Breast epithelium (tissue), 4 donors: ENCODE measurements at regions not wholly inside any gene's neighbourhood (a gene's known extent, or its start where the extent isn't known, plus 50 kb on each side); places are given as distances from the start of the nearest gene placed in this dataset.

Experiments
- DNase-seq, 2 donors: peaks; one replicate each; pipeline ENCODE4 v3.0.0-alpha.2; 2019; ENCODE audit warnings: low spot score in 2 of 2
- H3K27ac ChIP-seq, 2 donors: fragments of 200-600 bp; sonication (generic) in 1 of 2; one replicate each; pipeline ENCODE4 v1.5.1; 2016 to 2019; ENCODE audit warnings: mild to moderate bottlenecking in 1 of 2
- H3K27me3 ChIP-seq, 2 donors: fragments of 200-600 bp; sonication (generic) in 1 of 2; one replicate each; pipeline versions ENCODE4 v1.5.1 to v1.6.0; 2017 to 2019; ENCODE audit warnings: control low read depth in 1 of 2, mild to moderate bottlenecking in 1 of 2
- H3K36me3 ChIP-seq: fragments of 200-600 bp; one replicate; pipeline ENCODE4 v1.5.1; 2019
- H3K4me1 ChIP-seq, 2 donors: fragments of 200-600 bp; sonication (generic); one replicate each; pipeline ENCODE4 v1.5.1; 2016 to 2019; ENCODE audit warnings: control low read depth in 1 of 2
- H3K4me3 ChIP-seq, 3 donors: fragments of 200-600 bp; sonication (generic); 1 replicate in 2 of 3; 2 replicates in 1 of 3; pipeline ENCODE4 v1.5.1; 2016 to 2019; ENCODE audit warnings: mild to moderate bottlenecking in 3 of 3, moderate library complexity in 2 of 3
- H3K9me3 ChIP-seq, 2 donors: fragments of 200-600 bp; sonication (generic) in 1 of 2; one replicate each; pipeline ENCODE4 v1.5.1; 2016 to 2019; ENCODE audit warnings: control low read depth in 1 of 2
- POLR2A ChIP-seq: fragments of 450-650 bp; IDR thresholded peaks from one replicate; pipeline ENCODE4 v1.6.1; 2016; ENCODE audit warnings: antibody characterized with exemption, mild to moderate bottlenecking, moderate library complexity
- POLR2AphosphoS5 ChIP-seq, 3 donors: sonication (generic); formaldehyde crosslinking; IDR thresholded peaks; one replicate each; pipeline ENCODE4 v1.6.1; 2017; ENCODE audit warnings: antibody characterized with exemption in 3 of 3
- intact Hi-C: fragments of 100-400 bp; cut with DNase I; formaldehyde crosslinking; loops from one replicate; pipeline ENCODE4 v1.15.1; 2023; ENCODE audit warnings: low total_unique reads
- TF ChIP-seq, protein P1 (sequence below), 3 donors: fragments of 450-650 bp; IDR thresholded peaks; one replicate each; pipeline ENCODE4 v1.5.1; 2016 to 2017; ENCODE audit warnings: antibody characterized with exemption in 3 of 3, mild to moderate bottlenecking in 3 of 3, moderate library complexity in 3 of 3

DNA sequence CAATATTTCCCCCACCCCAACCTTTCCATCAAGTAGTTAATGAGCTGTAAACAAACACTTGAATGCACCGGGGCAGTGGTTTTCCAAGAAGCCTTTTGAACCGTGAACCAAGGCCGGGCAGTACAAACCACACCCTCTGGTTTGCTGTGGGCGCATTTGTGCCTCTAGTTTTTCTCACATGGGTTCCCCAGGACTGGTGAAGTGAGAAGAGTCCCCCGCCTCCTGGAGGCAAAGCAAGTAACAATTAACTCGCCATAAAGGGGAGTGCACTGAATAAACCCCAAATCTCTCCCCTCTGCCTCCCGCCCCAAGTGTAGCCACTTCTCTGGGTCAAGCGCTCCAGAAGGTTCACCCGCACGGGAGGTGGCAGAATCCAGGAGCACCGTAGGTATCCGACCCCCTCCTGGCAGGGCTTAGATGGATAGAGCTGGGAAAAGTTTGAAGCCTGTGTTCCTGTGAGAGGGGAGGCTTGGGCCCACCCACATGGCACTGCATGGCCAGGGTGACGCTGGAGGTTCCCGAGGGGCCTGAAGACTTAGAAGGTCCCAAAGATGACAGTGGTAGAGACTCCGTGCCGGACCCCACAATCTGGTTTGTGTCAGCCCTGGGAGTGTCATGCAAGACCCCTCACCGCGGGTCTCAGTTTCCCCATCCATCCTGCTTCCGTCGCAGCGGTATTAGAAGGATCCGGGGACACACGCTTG lies 182.2 kb downstream of the SMAD2 start:
- intact Hi-C loops, result no loop called here
- TF ChIP-seq POLR2AphosphoS5 (IDR thresholded peaks at IDR 0.05) (no peak), POLR2A (no peak)
- TF ChIP-seq, protein P1, sequence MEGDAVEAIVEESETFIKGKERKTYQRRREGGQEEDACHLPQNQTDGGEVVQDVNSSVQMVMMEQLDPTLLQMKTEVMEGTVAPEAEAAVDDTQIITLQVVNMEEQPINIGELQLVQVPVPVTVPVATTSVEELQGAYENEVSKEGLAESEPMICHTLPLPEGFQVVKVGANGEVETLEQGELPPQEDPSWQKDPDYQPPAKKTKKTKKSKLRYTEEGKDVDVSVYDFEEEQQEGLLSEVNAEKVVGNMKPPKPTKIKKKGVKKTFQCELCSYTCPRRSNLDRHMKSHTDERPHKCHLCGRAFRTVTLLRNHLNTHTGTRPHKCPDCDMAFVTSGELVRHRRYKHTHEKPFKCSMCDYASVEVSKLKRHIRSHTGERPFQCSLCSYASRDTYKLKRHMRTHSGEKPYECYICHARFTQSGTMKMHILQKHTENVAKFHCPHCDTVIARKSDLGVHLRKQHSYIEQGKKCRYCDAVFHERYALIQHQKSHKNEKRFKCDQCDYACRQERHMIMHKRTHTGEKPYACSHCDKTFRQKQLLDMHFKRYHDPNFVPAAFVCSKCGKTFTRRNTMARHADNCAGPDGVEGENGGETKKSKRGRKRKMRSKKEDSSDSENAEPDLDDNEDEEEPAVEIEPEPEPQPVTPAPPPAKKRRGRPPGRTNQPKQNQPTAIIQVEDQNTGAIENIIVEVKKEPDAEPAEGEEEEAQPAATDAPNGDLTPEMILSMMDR (IDR thresholded peaks at IDR 0.05), result no peak
- Histone ChIP-seq H3K27me3 (no peaks in the 10 kb centered on the region), H3K4me3 (peak overlapping the region in 1 of 3 donors; percentile 65), H3K27ac (no peak overlapping the region), H3K36me3 (no peaks in the 10 kb centered on the region), H3K4me1 (no peaks in the 10 kb centered on the region), H3K9me3 (no peaks in the 10 kb centered on the region)
- DNase-seq, result no peak

DNA sequence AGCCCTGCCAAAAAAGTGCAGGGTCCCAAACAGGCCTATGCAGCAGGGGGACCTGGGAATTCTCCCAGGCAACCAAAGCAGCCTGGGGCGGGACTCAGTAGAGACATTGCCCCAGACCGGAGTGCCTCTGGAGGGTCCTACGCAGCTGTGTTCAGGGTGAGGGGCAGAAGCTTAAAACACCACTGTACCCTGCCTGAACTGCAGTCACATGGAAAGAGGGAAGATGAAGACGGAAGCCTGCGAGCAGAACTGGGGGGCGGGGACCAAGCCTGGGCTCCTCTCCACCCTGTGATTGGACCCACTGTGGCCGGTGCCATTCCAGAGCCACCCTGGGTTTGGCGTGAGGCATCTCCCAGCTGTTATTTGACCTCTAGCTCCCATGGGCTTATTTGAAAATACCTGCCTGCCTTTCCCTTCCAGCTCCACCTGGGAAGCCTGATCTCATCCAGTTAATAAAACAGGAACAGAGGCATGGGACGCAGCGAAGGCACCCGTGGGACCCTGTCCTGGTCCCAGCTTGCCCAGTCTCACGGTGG lies 183.1 kb downstream of the SMAD2 start:
- no peak overlapping the region for H3K4me3 ChIP-seq
- H3K27me3 ChIP-seq, result no peaks in the 10 kb centered on the region
- DNase-seq, result no peak
- H3K9me3 ChIP-seq, result no peaks in the 10 kb centered on the region
- no peaks in the 10 kb centered on the region for H3K4me1 ChIP-seq
- TF ChIP-seq, protein P1 (IDR thresholded peaks at IDR 0.05), result no peak
- TF ChIP-seq POLR2AphosphoS5 (IDR thresholded peaks at IDR 0.05) (no peak), POLR2A (no peak)
- no peak overlapping the region for H3K27ac ChIP-seq
- intact Hi-C loops, result no loop called here
- no peaks in the 10 kb centered on the region for H3K36me3 ChIP-seq

DNA sequence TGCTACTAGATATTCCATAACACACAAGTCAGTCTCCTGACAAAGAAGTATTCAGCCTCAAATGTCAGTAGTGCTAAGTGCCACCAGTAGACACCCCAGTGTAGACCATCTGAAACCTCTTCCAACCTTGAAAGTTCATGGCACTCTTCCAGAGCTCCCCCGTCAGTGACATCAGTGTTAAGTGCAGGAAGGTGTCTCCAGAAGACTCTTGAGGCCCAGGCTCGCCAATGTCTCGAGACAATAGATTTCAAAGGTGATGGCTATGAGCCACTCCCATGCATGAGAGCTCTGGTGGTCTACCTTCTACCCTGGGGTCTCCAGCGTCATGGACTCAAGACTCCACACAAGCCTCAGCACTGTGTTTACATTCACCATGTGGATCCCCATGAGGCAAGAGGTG lies 183.8 kb downstream of the SMAD2 start:
- no peaks in the 10 kb centered on the region for H3K36me3 ChIP-seq
- no peaks in the 10 kb centered on the region for H3K9me3 ChIP-seq
- TF ChIP-seq POLR2A, result no peak
- no peak for TF ChIP-seq POLR2AphosphoS5 (IDR thresholded peaks at IDR 0.05)
- TF ChIP-seq, protein P1 (IDR thresholded peaks at IDR 0.05), result no peak
- H3K27ac ChIP-seq, result no peak overlapping the region
- no peaks in the 10 kb centered on the region for H3K4me1 ChIP-seq
- intact Hi-C loops, result no loop called here
- H3K4me3 ChIP-seq, result no peak overlapping the region
- H3K27me3 ChIP-seq, result no peaks in the 10 kb centered on the region
- DNase-seq, result no peak

DNA sequence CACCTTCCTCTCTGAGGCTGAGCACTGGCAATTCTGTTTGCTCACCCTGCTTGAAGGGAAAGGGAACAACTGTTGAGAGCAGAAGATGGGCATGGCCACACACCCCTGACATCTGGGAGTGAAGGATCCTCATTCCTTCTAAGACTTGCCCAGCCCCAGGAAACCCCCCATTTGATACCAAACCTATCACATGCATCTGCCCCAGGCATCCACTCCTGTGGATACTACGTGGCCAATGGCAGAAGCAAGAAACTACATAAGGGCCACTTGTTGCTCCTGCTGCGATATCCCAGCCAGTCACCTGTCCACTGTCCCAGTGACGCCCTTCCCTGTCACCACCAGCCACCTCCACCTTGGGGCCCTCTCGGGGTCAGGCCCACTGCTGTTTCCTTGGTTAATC lies 185.2 kb downstream of the SMAD2 start:
- intact Hi-C loops, result no loop called here
- Histone ChIP-seq H3K27ac (no peak overlapping the region), H3K4me1 (no peaks in the 10 kb centered on the region), H3K4me3 (no peak overlapping the region), H3K36me3 (no peaks in the 10 kb centered on the region), H3K9me3 (no peaks in the 10 kb centered on the region), H3K27me3 (no peaks in the 10 kb centered on the region)
- no peak for DNase-seq
- TF ChIP-seq, protein P1 (IDR thresholded peaks at IDR 0.05), result no peak
- TF ChIP-seq POLR2AphosphoS5 (IDR thresholded peaks at IDR 0.05), result no peak

DNA sequence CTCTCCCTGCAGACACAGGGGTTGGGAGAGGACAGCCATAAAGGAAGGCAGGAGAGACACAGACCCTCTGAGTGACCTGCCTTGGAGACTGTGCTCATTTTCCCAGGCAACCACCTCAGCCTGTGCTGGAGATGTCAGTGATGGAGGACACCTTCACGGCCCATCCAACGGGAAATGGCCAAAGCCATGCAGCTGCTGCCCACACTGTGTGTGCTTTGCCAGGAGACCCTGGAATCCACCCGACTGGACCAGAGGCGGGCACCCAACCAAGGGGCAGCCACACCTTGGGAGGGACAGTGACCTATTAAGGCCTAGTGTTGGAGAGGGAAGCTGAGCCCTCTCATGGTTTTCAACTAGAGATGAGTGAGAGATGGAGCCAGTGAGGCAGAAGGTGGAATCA lies 192.5 kb downstream of the SMAD2 start:
- Histone ChIP-seq H3K36me3 (no peaks in the 10 kb centered on the region), H3K4me3 (no peak overlapping the region), H3K4me1 (no peaks in the 10 kb centered on the region), H3K9me3 (peaks cover 0 to 6% of the 10 kb centered on the region in 2 donors), H3K27me3 (peaks cover 0 to 12% of the 10 kb centered on the region in 2 donors), H3K27ac (no peak overlapping the region)
- intact Hi-C loops, result no loop called here
- TF ChIP-seq POLR2A (no peak), POLR2AphosphoS5 (IDR thresholded peaks at IDR 0.05) (no peak)
- TF ChIP-seq, protein P1 (IDR thresholded peaks at IDR 0.05), result no peak
- no peak for DNase-seq
